ENCODE measurements at regions not wholly inside any gene's neighbourhood (a gene's known extent, or its start where the extent isn't known, plus 50 kb on each side); places are given as distances from the start of the nearest gene placed in this dataset.

- no peak for ATAC-seq
- no peak for FAIRE-seq
- ChIA-PET POLR2A (no interaction called here), CTCF (no interaction called here)
- H3K4me1 ChIP-seq, result no peaks in the 10 kb centered on the region
- H3K4me3 ChIP-seq, result no peak overlapping the region
- no peak for DNase-seq (ENCODE audit: low read depth in 1 of 2, low spot score in 1 of 2)
- H3K4me2 ChIP-seq, result no peak overlapping the region
- peak in 1 of 2 experiments; percentile 5; a peak in 1 of 5 replicates for TF ChIP-seq RAD21 (conservative IDR thresholded peaks at IDR 0.05 in 1 of 2, IDR thresholded peaks at IDR 0.05 in 1 of 2)
- TF ChIP-seq CEBPB (IDR thresholded peaks at IDR 0.05), result no peak
- H3K9me3 ChIP-seq, result no peaks in the 10 kb centered on the region
- no peak overlapping the region for H3K27ac ChIP-seq
- WGBS (ENCODE audit: missing lambda C conversion rate), result 0% methylated on average over 2 of the region's 2 CpGs
Measured at GRCh38 chr21:32163386-32163785, 115.5 kb downstream of the MIS18A start.

- DNase-seq (ENCODE audit: low read depth in 1 of 2, low spot score in 1 of 2) (no peak), ATAC-seq (no peak), FAIRE-seq (no peak)
- no peak overlapping the region for H3K4me3 ChIP-seq
- no peaks in the 10 kb centered on the region for H3K9me3 ChIP-seq
- TF ChIP-seq FOXS1 (CRISPR knock-in tag; IDR thresholded peaks at IDR 0.05) (no peak), ELK1 (IDR thresholded peaks at IDR 0.05; ENCODE audit: low read depth, low read length) (no peak), BCL3 (IDR thresholded peaks at IDR 0.05) (no peak), RAD21 (conservative IDR thresholded peaks at IDR 0.05 in 1 of 2, IDR thresholded peaks at IDR 0.05 in 1 of 2) (no peak), REST (IDR thresholded peaks at IDR 0.05) (no peak), EHMT2 (IDR thresholded peaks at IDR 0.05; ENCODE audit: low read depth) (no peak), ZSCAN20 (CRISPR knock-in tag; IDR thresholded peaks at IDR 0.05) (no peak), CHD2 (IDR thresholded peaks at IDR 0.05; ENCODE audit: low read length, partially characterized antibody) (no peak), HOXA7 (CRISPR knock-in tag; IDR thresholded peaks at IDR 0.05) (no peak), HOXB5 (CRISPR knock-in tag; IDR thresholded peaks at IDR 0.05) (no peak)
- no peak overlapping the region for H3K27ac ChIP-seq
- WGBS (ENCODE audit: missing lambda C conversion rate), result 10% methylated on average over 6 of the region's 6 CpGs
- no peaks in the 10 kb centered on the region for H3K4me1 ChIP-seq
- H3K4me2 ChIP-seq, result no peak overlapping the region
- CTCF ChIA-PET, result no interaction called here
- POLR2A ChIA-PET, result no interaction called here
Measured at GRCh38 chr21:32162727-32163320, 116.0 kb downstream of the MIS18A start.

GRCh38 chr21:32155226-32155625 lies 123.6 kb downstream of the MIS18A start:
- Histone ChIP-seq H3K27ac (no peak overlapping the region), H3K4me3 (no peak overlapping the region), H3K4me2 (no peak overlapping the region), H3K4me1 (no peaks in the 10 kb centered on the region), H3K9me3 (no peaks in the 10 kb centered on the region)
- DNase-seq (ENCODE audit: low read depth in 1 of 2, low spot score in 1 of 2) (no peak), FAIRE-seq (no peak), ATAC-seq (no peak)
- POLR2A ChIA-PET, result no interaction called here
- WGBS (ENCODE audit: missing lambda C conversion rate), result 49% methylated on average over 2 of the region's 2 CpGs
- no peak for TF ChIP-seq POLR2A (IDR thresholded peaks at IDR 0.05; ENCODE audit: low read length)
- no peak for TF ChIP-seq RNF2 (IDR thresholded peaks at IDR 0.05; ENCODE audit: borderline replicate concordance, low read depth)
- no peak for TF ChIP-seq RCOR1 (IDR thresholded peaks at IDR 0.05; ENCODE audit: low read depth, low read length)
- TF ChIP-seq CTCF (IDR thresholded peaks at IDR 0.05), result no peak
- no peak for TF ChIP-seq HES2 (IDR thresholded peaks at IDR 0.05)
- no peak for TF ChIP-seq FOXS1 (CRISPR knock-in tag; IDR thresholded peaks at IDR 0.05)
- CTCF ChIA-PET, result no interaction called here

Measured in A549 (cell line).